ENCODE measurements at regions not wholly inside any gene's neighbourhood (a gene's known extent, or its start where the extent isn't known, plus 50 kb on each side); places are given as distances from the start of the nearest gene placed in this dataset.

GRCh38 chr2:228839421-228839876 lies 431.6 kb downstream of the PID1 start:
- no peak for TF ChIP-seq CTCF (conservative IDR thresholded peaks at IDR 0.05; ENCODE audit: low read depth, low read length)
- no peak for TF ChIP-seq EZH2 (IDR thresholded peaks at IDR 0.05; ENCODE audit: low read length, unreplicated experiment)
- TF ChIP-seq EZH2phosphoT487 (IDR thresholded peaks at IDR 0.05; ENCODE audit: borderline replicate concordance, low read length) = no peak
